ENCODE measurements at regions not wholly inside any gene's neighbourhood (a gene's known extent, or its start where the extent isn't known, plus 50 kb on each side); places are given as distances from the start of the nearest gene placed in this dataset.

DNA sequence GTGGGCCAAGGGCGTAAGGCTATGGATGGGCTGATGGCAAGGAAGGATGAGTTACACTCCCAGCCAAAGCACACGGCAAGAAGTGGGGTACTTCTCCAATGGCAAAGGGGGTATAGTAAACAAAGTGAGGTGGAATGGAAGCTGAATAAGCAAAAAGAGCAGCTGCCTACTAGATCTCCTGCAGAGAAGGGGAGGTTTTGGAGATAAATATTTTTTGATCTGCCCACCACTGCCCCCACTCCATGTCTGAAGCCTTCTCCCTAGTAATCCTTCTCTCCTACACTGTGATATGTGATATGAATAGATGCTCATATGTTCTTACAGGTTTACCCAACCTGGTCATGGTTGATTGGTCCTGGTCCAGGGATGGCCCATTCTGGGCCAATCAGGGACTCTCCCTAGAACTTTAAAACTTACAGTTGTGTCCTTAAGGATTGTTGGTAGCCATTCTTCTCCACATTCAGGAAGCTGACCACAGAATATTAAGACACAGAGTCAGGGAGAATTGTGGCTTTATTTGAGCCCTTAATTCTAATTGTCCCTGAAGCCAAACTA, 436.8 kb downstream of the OMA1 start:
- TF ChIP-seq, protein P1, sequence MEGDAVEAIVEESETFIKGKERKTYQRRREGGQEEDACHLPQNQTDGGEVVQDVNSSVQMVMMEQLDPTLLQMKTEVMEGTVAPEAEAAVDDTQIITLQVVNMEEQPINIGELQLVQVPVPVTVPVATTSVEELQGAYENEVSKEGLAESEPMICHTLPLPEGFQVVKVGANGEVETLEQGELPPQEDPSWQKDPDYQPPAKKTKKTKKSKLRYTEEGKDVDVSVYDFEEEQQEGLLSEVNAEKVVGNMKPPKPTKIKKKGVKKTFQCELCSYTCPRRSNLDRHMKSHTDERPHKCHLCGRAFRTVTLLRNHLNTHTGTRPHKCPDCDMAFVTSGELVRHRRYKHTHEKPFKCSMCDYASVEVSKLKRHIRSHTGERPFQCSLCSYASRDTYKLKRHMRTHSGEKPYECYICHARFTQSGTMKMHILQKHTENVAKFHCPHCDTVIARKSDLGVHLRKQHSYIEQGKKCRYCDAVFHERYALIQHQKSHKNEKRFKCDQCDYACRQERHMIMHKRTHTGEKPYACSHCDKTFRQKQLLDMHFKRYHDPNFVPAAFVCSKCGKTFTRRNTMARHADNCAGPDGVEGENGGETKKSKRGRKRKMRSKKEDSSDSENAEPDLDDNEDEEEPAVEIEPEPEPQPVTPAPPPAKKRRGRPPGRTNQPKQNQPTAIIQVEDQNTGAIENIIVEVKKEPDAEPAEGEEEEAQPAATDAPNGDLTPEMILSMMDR (conservative IDR thresholded peaks at IDR 0.05; ENCODE audit: low read depth, low read length) = no peak
- TF ChIP-seq EZH2 (IDR thresholded peaks at IDR 0.05; ENCODE audit: borderline replicate concordance, low read depth, low read length, poor library complexity, severe bottlenecking) = no peak
